H54 (cell line): ENCODE measurements at regions not wholly inside any gene's neighbourhood (a gene's known extent, or its start where the extent isn't known, plus 50 kb on each side); places are given as distances from the start of the nearest gene placed in this dataset.
"Not testable (repeated sequence)": the region's sequence is repeated elsewhere in the genome, so short reads cannot be mapped to it uniquely, and the experiment has no call there.

ENCODE experiments used
- DNase-seq: peaks from one replicate; pipeline ENCODE4 v3.0.0; 2011; ENCODE audit warnings: low spot score, mixed read lengths; ENCODE audit not compliant: insufficient read length
- FAIRE-seq: peaks from 3 replicates; lab custom pipeline; 2011; peaks lifted over from hg19 to GRCh38; lab: Jason Lieb, UNC
- POLR2A ChIP-seq: IDR thresholded peaks from 2 replicates; pipeline ENCODE4 v1.6.1; 2011; ENCODE audit warnings: low read depth, mild to moderate bottlenecking, low read length

- no peak for DNase-seq
- no peak for FAIRE-seq
- no peak for TF ChIP-seq POLR2A
Observed at GRCh38 chr12:63387771-63388170, 236.8 kb upstream of the AVPR1A start.

- no peak for TF ChIP-seq POLR2A
- FAIRE-seq = no peak
- no peak for DNase-seq
Observed at GRCh38 chr12:63382930-63383329, 231.9 kb upstream of the AVPR1A start.

- no peak for FAIRE-seq
- no peak for TF ChIP-seq POLR2A
Observed at GRCh38 chr12:63362791-63363190, 211.8 kb upstream of the AVPR1A start.

GRCh38 chr12:63362166-63362565 lies 211.2 kb upstream of the AVPR1A start:
- FAIRE-seq = no peak
- TF ChIP-seq POLR2A = no peak
- DNase-seq = no peak

More at GRCh38 chr12:63362791-63363190, 211.8 kb upstream of the AVPR1A start:
- DNase-seq = no peak

GRCh38 chr12:63354969-63355368 lies 204.0 kb upstream of the AVPR1A start:
- DNase-seq = no peak
- no peak for FAIRE-seq

GRCh38 chr12:63353559-63353958 lies 202.6 kb upstream of the AVPR1A start:
- no peak for FAIRE-seq
- DNase-seq = no peak
- TF ChIP-seq POLR2A = no peak

More at GRCh38 chr12:63354969-63355368, 204.0 kb upstream of the AVPR1A start:
- no peak for TF ChIP-seq POLR2A

GRCh38 chr12:63351370-63351769 lies 200.4 kb upstream of the AVPR1A start:
- no peak for DNase-seq
- no peak for TF ChIP-seq POLR2A
- FAIRE-seq = no peak

- no peak for TF ChIP-seq POLR2A
- no peak for FAIRE-seq
Observed at GRCh38 chr12:63348556-63348955, 197.6 kb upstream of the AVPR1A start.

GRCh38 chr12:63337158-63337557 lies 186.2 kb upstream of the AVPR1A start:
- DNase-seq, FAIRE-seq: not testable (repeated sequence)

More at GRCh38 chr12:63348556-63348955, 197.6 kb upstream of the AVPR1A start:
- no peak for DNase-seq

- DNase-seq = no peak
- no peak for TF ChIP-seq POLR2A
- no peak for FAIRE-seq
Observed at GRCh38 chr12:63326260-63326659, 175.3 kb upstream of the AVPR1A start.

- FAIRE-seq = no peak
- no peak for TF ChIP-seq POLR2A
- DNase-seq = no peak
Observed at GRCh38 chr12:63325757-63326156, 174.8 kb upstream of the AVPR1A start.

GRCh38 chr12:63323942-63324341 lies 172.9 kb upstream of the AVPR1A start:
- no peak for TF ChIP-seq POLR2A
- FAIRE-seq = no peak

GRCh38 chr12:63321373-63321772 lies 170.4 kb upstream of the AVPR1A start:
- FAIRE-seq = no peak
- TF ChIP-seq POLR2A = no peak
- no peak for DNase-seq

More at GRCh38 chr12:63323942-63324341, 172.9 kb upstream of the AVPR1A start:
- no peak for DNase-seq

GRCh38 chr12:63319936-63320633 lies 169.1 kb upstream of the AVPR1A start:
- no peak for DNase-seq
- FAIRE-seq = no peak
- no peak for TF ChIP-seq POLR2A

- FAIRE-seq (no peak), DNase-seq (no peak)
- no peak for TF ChIP-seq POLR2A
Observed at GRCh38 chr12:63319386-63319785, 168.4 kb upstream of the AVPR1A start.
